ENCODE measurements at regions not wholly inside any gene's neighbourhood (a gene's known extent, or its start where the extent isn't known, plus 50 kb on each side); places are given as distances from the start of the nearest gene placed in this dataset.

DNA sequence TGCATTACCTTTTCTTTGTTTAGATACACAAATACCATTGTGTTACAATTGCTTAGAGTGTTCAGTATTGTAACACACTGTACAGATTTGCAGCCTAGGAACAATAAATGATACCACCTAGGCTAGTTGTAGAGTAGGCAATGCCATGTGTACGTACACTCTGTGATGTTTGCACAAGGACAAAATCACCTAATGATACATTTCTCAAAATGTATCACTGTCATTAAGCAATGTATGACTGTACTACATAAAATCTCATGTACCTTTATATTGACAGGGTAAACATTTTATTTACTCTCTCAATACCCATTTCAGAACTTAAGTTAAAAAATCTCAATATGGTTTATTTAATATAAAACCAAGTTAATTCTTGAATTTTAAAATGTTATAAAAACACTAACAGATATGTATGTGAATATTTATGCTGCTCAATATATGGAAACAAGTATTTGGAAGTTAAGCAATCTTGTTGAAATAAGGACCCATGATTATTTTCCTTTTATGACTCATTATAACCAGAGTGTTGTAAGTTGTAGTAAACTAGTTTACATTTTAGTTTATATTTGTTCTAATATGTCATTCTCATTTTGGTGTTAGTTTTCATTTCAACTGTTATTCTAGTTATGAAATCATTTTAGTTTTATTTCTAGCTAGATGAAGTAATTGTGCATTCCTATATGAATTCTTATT is 409.2 kb downstream of the TLL1 start:
- no peaks in the 10 kb centered on the region for H3K9me3 Mint-ChIP-seq
- TF ChIP-seq, protein P1, sequence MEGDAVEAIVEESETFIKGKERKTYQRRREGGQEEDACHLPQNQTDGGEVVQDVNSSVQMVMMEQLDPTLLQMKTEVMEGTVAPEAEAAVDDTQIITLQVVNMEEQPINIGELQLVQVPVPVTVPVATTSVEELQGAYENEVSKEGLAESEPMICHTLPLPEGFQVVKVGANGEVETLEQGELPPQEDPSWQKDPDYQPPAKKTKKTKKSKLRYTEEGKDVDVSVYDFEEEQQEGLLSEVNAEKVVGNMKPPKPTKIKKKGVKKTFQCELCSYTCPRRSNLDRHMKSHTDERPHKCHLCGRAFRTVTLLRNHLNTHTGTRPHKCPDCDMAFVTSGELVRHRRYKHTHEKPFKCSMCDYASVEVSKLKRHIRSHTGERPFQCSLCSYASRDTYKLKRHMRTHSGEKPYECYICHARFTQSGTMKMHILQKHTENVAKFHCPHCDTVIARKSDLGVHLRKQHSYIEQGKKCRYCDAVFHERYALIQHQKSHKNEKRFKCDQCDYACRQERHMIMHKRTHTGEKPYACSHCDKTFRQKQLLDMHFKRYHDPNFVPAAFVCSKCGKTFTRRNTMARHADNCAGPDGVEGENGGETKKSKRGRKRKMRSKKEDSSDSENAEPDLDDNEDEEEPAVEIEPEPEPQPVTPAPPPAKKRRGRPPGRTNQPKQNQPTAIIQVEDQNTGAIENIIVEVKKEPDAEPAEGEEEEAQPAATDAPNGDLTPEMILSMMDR (IDR thresholded peaks at IDR 0.05; ENCODE audit: unreplicated experiment in 3 of 3): no peak
- no peaks in the 10 kb centered on the region for H3K36me3 Mint-ChIP-seq (ENCODE audit: low read depth)
- peaks cover 4% of the 10 kb centered on the region for H3K27me3 Mint-ChIP-seq (ENCODE audit: low read depth)
- H3K27ac Mint-ChIP-seq: no peak overlapping the region
- H3K4me3 Mint-ChIP-seq: no peak overlapping the region
- H3K4me1 Mint-ChIP-seq: no peaks in the 10 kb centered on the region

DNA sequence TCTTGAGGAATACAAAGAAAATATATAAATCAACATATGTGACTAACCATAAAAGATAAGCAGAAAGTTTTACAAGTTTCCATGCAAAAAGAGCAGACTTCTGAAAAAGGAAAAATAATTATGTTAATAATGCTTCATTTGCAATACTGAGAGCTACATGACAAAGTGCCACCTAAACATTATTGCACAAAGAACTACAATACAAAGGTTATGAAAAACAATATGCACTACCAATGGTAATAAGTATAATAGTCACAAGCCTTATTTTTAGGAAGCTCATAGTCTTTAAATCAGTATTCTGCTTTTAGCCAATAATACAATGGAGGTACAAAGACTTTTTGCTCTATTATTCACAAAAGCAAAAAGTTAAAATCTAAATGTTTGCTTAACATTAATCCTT is 411.2 kb downstream of the TLL1 start:
- no peak overlapping the region for H3K27ac Mint-ChIP-seq
- H3K9me3 Mint-ChIP-seq: no peaks in the 10 kb centered on the region
- H3K4me1 Mint-ChIP-seq: no peaks in the 10 kb centered on the region
- no peaks in the 10 kb centered on the region for H3K36me3 Mint-ChIP-seq (ENCODE audit: low read depth)
- TF ChIP-seq, protein P1 (IDR thresholded peaks at IDR 0.05; ENCODE audit: unreplicated experiment in 3 of 3): no peak
- no peaks in the 10 kb centered on the region for H3K27me3 Mint-ChIP-seq (ENCODE audit: low read depth)
- H3K4me3 Mint-ChIP-seq: no peak overlapping the region

DNA sequence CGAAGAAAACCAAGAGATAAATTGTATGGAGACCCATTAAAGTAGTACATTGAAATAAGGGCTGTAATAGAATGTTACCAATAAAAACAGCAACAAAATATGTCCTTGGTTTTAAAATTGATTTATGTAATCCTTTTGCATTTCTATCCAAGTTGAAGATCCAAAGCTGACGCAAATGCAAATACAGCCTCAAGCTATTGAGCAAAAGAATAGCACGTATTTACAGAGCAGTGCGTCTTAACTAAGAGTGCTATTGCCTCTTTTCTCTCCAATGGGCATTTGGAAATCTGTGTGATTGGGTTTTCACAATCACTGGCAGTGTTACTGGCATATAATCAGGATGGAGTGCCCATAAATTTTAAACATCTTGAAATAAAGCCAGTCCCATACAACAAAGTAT is 417.4 kb downstream of the TLL1 start:
- H3K4me1 Mint-ChIP-seq: no peaks in the 10 kb centered on the region
- H3K9me3 Mint-ChIP-seq: no peaks in the 10 kb centered on the region
- H3K36me3 Mint-ChIP-seq (ENCODE audit: low read depth): no peaks in the 10 kb centered on the region
- TF ChIP-seq, protein P1 (IDR thresholded peaks at IDR 0.05; ENCODE audit: unreplicated experiment in 3 of 3): no peak
- H3K4me3 Mint-ChIP-seq: no peak overlapping the region
- H3K27ac Mint-ChIP-seq: no peak overlapping the region
- H3K27me3 Mint-ChIP-seq (ENCODE audit: low read depth): no peaks in the 10 kb centered on the region

DNA sequence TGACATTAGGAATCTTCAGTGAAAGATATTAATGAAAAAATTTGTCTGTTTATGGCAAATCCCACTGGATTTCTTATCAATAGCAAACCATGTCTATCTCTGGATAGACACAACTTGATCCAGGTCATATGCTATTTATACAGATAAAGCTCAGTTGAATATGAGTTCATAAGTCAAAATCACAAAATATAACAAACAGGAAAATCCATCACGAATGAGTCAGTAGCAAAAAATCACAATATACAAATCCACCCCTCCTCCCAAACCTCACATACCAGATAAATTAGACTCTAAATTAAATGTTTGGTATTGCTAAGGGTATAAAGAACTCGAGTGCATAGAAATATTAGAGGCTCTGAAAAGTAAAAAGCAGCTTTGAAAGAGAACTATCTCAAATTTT is 420.5 kb downstream of the TLL1 start:
- no peaks in the 10 kb centered on the region for H3K9me3 Mint-ChIP-seq

DNA sequence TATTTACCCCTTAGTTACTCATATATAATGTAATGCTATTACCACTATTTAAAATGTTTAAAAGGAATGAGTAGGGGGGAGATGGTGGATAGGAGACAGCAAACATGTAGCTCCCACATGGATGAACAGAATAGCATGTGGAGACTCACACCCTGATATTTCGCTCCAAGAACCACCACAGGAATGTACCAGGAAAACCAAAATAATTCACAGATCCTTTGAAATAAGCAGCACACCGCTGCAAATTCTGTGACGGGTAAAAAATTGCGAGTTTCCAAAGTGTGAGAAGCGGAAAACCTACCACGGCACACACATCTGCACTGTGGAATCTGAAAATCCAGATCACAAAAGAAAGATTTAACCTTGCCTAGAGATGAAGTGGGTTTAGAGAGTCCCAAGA is 428.2 kb downstream of the TLL1 start:
- H3K36me3 Mint-ChIP-seq (ENCODE audit: low read depth): no peaks in the 10 kb centered on the region
- H3K27ac Mint-ChIP-seq: no peak overlapping the region
- TF ChIP-seq, protein P1 (IDR thresholded peaks at IDR 0.05; ENCODE audit: unreplicated experiment in 3 of 3): no peak
- no peak overlapping the region for H3K4me3 Mint-ChIP-seq
- no peaks in the 10 kb centered on the region for H3K9me3 Mint-ChIP-seq
- H3K4me1 Mint-ChIP-seq: no peaks in the 10 kb centered on the region
- peaks cover 3% of the 10 kb centered on the region for H3K27me3 Mint-ChIP-seq (ENCODE audit: low read depth)

More for the DNA sequence above, 420.5 kb downstream of the TLL1 start:
- Mint-ChIP-seq H3K4me3 (no peak overlapping the region), H3K27ac (no peak overlapping the region), H3K36me3 (ENCODE audit: low read depth) (no peaks in the 10 kb centered on the region), H3K4me1 (no peaks in the 10 kb centered on the region), H3K27me3 (ENCODE audit: low read depth) (no peaks in the 10 kb centered on the region)
- TF ChIP-seq, protein P1 (IDR thresholded peaks at IDR 0.05; ENCODE audit: unreplicated experiment in 3 of 3): no peak

DNA sequence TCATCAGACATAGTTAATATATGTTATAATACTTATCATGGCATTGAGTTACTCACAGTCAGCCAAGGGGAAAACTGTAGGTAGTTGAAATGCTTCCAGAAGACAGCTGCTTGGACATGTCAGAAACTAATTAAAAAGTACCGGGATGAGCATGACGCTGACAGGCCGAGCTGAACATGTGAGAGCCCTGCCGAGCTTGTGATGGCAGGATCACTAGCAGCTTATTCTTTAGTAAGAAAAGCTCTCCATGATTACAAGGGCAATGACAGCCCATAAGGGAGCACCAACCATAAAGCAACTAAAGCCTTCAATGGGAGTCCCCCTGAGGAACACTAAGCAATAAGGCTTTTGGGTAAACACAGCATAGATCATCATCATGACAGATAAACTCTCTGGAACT is 435.6 kb downstream of the TLL1 start:
- Mint-ChIP-seq H3K36me3 (ENCODE audit: low read depth) (no peaks in the 10 kb centered on the region), H3K4me1 (no peaks in the 10 kb centered on the region), H3K4me3 (no peak overlapping the region), H3K27me3 (ENCODE audit: low read depth) (no peaks in the 10 kb centered on the region), H3K9me3 (no peaks in the 10 kb centered on the region), H3K27ac (no peak overlapping the region)
- TF ChIP-seq, protein P1 (IDR thresholded peaks at IDR 0.05; ENCODE audit: unreplicated experiment in 3 of 3): no peak
